GM18508 (cell line): ENCODE measurements at regions not wholly inside any gene's neighbourhood (a gene's known extent, or its start where the extent isn't known, plus 50 kb on each side); places are given as distances from the start of the nearest gene placed in this dataset.
"Not testable (repeated sequence)": the region's sequence is repeated elsewhere in the genome, so short reads cannot be mapped to it uniquely, and the experiment has no call there.

Experiments used
- ATAC-seq: cut with Tn5 transposase; IDR thresholded peaks from one replicate; pipeline ENCODE4 v1.9.1; 2021; ENCODE audit warnings: moderate number of reproducible peaks; ENCODE audit not compliant: insufficient read depth, unreplicated experiment

DNA sequence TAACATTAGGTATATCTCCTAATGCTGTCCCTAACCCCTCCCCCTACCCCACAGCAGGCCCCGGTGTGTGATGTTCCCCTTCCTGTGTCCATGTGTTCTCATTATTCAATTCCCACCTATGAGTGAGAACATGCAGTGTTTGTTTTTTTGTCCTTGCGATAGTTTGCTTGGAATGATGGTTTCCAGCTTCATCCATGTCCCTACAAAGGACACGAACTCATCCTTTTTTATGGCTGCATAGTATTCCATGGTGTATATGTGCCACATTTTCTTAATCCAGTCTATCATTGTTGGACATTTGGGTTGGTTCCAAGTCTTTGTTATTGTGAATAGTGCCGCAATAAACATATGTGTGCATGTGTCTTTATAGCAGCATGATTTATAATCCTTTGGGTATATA, 164.5 kb downstream of the RPLP1 start:
- not testable (repeated sequence) for ATAC-seq

DNA sequence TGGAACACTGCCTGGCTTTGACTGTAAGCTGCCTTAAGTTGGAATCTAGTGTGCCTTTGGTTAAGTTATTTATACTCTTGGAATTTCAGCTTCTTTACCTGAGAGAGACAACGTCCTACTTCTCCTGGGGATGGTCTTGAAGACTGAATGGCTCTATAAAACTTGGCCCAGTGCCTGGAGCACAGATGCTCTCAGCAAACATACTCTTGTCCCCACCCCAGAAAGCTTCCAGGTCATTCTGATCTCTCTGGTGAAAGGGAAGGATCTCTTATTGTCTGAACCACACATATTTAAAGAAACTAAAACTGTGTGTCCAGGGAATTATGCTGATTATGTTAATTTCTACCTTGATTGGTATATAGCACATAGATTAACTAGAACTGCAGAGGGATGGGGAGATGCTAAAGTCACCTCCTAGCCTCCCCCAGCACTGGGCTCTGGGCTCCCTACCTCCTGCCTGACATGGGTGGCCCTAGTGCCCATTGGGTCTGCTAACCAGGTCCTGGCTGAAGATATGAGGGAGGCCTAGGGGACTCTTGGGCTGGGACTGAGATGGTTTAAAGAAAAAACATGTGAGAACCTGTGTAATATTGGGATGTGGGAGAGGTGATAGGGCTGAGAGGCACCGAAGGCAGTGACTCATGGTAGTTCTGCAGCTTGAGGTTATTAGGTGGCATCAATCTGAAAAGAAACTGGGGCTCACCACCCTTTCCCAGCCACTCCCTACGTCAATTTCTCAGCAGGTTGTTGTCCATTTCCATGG, 171.0 kb downstream of the RPLP1 start:
- ATAC-seq = no peak

DNA sequence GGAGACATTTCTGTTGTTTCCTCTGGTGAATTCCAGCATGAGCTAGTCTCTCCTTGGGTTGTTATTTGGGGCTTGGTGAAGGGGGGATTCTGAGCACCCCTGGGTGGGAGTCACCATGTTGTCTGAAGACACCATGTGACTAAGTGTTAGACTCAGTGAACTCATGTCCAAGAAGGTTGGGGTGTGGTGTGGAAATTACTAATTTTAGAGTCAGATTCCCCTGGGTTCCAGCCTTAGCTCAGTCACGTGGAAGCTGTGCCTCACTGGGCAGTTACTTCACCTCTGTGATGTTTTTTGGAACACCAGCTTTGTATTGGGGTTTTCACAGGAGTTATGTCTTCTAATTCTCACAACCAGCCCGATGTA, 171.5 kb downstream of the RPLP1 start:
- no peak for ATAC-seq

DNA sequence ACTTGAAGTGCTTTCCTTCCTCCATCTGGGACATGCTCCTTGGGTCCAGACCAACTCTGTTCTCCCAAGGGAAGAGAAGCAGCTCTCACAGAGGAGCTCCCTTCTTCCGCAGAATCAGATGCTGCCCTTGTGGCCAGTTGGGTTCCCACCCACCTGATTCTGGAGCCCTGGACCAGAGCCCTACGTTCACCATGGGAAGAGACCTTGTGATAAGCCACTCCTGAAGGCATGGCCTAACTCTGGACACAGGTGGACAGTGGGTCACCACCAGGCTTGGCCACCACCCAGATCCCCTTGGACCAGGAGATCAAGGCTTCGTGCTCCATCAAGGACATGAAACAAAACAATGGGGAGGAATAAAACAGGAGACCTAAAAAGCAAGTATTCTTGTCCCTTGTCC, 172.2 kb downstream of the RPLP1 start:
- no peak for ATAC-seq

DNA sequence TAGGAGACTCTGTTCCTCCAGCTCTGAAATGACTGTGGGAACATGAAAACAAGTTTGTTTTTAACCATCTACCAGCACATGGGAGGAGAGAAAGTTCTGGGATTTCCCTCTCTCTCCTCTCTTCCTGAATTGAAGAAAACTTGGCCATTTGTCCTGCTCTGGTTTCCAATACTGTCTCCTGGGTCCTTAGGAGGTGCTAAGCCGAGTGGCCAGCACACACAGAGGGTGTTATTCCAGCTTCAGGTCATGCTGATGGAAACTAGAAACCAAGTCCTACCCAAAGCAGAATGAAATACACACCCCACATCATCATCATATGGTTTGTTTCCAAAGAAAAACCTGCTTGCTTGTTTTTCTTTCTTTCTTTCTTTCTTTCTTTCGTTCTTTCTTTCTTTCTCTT, 172.7 kb downstream of the RPLP1 start:
- ATAC-seq = no peak

DNA sequence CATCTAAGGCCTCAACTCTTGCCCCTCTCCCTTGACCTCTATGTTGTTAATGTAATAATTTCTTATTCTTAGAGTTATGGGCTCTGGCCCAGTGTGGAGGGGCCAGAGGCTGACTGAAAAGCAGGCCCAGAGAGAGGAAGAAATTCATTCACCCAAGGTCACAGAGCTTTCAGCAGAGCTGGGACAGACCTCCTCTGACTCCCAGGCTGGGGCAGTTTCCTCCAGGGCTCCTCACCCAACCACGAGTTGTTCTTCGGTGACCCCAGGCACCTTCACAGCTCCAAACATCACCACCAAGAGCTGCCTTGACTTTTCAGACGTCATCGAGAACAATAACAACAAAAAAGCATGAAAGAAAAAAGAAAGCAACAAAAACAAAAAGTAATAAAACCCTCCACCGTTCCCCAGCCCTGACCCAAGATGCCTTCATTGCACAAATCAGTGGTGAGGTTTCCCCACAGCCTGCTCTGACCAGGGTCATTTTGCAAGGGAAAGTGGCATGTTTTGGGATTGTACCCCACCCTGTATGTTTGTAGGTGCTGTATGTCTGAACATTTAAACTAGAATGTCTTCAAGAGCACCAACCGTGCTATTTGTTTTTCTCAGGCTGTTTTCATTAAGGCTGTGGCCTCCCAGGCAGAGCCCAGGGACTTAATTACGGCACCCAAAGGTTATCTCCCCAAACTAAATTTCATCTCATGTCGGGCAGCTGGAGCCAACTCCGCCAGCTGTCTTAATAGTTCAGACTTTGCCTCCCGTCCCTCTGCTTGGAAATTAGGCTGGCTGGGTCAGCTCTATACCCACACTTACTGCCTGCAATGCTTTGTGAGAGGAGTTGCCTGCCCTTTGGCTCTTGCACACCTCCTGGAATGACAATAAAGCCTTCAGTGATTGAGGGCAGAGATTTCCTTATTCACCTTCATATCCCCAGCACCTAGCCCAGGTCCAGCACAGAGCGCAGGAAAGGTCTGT, 173.8 kb downstream of the RPLP1 start:
- ATAC-seq = no peak

DNA sequence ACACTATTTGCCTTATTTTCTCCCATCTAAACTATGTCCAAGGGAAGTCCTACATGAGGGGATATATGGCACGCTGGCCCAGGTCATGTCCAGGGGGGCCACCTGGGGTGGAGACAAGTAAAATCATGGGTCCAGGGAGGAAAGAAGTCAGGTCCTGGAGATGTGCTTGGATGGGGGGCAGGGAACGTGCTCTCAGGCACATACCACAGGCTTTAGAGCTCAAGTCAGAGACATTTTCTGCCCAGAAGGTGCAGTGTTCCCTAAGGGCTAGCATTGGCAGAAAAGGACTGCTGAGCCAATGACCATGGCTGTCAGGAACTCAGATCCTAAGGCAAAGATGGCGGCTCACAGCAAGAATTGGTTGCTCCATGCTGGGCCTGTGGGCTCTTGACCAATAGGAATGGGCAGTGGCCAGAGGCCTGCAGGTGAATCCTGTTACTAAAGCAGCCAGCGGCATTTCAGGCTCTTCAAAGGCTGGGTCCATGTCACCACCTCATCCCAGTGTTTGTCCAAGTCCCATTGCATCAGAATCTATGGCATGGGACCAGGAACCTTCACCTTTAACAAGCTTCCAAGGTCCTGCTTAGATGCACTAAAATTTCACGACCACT, 175.0 kb downstream of the RPLP1 start:
- no peak for ATAC-seq

DNA sequence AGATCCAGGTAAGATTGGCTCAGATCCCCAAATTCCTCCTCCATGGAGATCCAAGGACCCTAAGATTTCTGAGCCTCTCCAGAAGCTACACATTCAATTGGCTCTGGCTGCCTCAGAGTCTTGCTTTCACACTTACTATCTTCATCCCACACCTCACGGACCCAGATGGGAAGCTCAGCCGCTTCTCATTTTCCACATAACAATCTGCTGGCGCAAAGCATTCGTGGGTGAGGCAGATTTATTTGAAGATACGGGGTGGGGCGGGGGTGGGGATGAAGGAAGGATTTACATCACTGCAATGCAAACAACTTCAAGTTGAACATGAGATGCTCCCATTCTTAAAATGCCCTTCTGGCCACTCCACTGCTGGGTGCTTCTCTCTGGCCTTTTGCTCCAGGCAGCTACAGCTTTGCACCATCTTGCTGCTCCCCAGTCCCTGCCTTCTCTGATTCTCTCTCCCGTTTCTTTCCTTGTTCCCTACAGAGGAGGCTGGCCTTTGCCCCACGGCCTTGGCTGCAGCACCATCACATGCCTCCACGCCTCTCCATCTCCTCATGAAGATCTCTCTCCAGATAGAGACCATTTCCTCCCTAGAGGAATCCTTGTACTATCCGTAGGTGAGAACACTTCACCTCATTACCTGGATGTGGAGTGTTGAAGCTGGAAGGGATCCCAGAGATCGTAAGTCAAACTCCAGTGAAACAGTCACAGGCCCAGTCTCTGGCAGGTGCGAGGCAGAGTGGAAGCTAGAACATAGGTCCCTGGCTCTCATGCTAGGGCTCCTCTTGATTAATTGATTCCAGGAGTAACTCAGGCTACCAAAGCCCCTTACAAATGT, 175.9 kb downstream of the RPLP1 start:
- no peak for ATAC-seq

DNA sequence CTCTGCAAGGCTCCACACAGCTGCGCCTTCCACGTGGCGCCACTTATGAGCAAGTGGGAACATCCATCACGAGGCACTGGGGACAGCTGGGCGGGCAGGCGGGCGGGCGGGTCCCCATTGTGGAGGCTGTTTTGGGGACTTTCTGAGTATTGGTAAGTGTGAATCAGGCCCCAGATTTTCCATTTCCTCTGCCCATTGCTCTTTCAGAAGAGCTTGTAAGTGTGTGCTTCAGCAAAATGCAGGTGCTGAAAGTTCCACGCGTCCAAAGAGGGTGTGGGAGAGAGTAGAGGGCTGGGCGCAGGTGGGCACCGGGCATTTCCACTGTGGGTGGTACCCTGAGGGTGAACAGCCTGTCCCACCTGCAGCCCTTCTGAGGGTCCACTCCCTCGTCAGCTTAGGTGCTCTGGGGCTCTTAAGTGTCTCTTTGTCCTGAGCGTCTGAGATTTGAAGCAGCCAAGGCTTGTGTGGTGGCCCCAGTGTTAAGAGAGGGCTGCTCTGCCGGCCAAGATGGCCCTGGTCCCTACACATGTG, 177.1 kb downstream of the RPLP1 start:
- ATAC-seq = no peak

DNA sequence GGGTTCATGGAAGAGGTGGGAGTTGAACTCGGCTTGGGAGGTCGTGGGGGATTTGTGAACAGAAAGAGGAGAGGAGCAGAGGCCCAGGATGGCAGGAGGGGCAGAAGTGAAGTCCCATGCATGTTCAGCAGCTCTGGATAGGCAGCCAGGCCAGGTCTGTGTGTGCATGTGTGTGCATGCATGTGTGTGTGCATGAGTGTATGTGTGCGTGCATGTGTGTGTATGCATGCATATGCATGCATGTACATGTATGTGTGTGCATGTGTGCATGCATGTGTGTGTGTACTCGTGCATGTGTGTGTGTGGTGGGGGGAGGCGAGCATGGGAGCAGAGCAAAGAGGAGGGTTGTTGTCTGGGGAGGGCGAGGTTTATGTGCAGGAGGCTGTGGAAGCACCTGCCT, 178.4 kb downstream of the RPLP1 start:
- ATAC-seq = no peak

DNA sequence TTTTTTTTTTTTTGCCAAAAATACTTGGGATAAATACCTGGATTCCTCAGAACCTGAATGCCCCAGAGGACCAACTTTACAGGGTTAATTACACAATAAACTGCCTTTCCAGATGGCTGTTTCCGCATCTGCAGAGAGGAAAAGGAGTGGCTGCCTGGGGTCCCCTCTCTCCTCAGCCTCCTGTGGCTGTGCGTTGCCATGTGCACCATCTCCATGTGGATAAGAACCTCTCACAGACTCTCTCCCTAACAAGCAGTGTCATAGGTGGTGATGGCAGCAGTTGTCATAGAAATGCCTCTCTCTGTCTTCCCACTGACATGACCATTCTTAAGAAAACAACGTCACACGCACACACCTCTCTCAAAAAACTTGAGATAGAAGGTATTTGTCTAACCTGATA, 179.4 kb downstream of the RPLP1 start:
- ATAC-seq = no peak

DNA sequence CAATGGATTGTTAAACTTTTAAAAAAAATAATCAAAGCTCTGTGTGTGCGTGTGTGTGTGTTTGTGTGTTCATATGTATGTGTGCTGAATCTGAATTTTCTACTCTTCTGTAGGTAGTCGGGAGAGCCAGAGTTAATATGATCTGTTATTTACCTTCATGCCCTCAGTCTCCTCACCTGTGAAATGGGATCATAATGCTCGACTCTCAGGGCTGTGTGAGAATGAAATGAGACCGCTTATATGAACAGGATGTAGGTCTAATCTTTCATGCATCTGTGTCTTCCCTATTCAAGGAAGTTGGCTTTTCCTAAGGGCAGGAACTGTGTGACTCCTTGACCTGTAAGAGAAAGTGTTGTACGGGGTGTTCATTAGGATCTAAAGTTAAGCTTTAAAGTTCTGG, 182.2 kb downstream of the RPLP1 start:
- no peak for ATAC-seq

DNA sequence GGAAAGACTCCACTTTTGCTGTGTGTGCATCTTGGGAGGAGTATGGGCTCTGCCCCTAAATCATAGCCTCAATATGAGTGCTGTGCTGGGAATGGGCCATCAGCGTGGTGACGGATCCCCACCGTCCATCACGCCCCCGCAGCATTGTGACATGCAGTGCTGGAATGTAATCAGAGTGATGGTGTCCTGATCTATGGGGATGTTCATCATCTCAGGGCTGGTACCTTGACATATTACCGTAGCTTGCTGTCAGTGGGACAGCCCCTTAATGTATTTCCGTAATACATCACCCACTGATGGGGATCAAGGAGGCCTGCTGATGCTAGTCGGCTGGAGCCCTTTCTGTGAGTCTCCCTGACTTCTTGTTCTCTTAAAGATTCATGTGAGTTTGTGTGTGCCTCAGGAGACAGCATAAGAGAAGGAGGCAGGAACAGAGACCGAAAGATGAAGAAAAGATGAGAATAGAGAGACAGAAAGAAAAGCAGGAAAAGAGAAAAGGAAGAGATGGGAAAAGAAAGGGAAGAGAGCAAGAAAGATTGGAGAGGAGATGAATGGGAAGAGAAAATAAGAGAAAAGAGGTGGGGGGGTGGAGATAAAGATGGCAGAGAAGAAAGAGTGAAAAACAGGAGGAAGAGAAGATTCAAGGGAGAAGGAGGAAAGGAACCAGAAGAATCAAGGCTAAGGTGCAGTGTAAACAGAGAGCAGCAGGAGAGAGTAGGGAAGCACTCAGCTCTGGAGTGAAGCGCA, 183.7 kb downstream of the RPLP1 start:
- ATAC-seq = no peak

DNA sequence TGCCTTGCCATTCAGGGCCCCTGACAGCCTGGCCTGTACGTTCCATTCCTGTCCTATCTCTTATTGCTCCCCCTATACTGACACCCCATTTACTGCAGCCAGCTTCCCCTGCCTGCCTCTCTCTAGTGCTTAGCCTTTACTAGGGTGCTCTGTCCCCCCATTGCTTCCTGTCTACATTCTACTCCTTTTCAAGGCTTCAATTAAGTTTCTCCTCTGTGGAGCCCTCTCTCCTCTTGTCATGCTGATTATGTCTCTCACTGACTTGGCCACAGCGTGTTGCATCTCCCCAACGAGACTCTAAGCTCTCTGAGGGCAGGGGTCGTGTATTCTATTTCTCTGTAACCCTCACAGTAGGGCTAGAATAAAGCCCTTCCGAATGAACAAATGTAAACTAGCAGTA, 185.2 kb downstream of the RPLP1 start:
- ATAC-seq = no peak

DNA sequence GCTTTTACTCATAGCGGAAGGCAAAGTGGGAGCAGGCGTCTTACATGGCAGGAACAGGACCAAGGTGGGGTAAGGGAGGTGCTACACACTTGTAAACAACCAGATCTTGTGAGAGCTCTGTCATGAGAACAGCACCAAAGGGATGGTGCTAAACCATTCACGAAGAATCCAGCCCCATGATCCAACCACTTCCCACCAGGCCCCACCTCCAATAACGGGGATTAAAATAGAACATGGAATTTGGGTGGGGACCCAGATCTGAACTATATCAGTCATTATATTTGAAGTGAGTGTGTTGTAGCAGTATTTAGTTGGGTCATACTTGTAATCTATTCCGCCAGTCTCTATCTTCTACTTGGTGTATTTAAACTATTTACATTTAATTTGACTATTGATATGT, 190.9 kb downstream of the RPLP1 start:
- ATAC-seq = no peak

DNA sequence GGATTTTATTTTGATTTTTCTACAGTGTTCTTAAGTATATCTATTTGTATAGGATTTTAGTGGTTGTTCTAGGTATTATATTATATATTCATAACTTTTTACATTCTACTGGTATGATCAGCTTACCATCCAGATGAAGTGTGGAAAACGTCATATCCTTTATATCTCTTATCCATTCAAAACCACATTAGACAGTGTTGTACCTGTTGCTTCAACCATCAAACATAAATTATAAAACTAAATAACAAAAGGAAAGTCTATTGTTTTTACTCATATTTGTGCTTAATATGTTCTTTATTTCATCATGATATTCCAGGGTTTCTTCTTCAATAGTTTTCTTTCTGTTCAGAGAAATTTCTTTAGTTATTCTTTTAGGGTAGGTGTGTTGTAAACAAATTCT, 191.4 kb downstream of the RPLP1 start:
- ATAC-seq = no peak

DNA sequence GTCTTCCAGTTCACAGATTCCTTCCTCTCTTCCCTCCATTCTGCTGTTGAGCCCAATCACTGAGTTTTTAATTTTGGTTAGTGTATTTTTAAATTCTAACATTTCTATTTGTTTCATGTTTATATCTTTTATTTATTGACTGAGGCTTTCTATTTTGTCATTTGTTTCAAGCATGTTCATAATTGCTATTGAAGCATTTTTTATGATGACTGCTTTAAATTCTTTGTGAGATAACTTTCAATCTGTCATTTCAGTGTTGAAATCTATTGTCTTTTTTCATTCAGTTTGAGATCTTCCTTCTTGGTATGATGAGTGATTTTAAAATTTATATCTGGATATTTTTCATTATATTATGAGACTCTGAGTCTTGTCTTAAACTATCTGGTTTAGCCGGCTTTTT, 192.3 kb downstream of the RPLP1 start:
- no peak for ATAC-seq

DNA sequence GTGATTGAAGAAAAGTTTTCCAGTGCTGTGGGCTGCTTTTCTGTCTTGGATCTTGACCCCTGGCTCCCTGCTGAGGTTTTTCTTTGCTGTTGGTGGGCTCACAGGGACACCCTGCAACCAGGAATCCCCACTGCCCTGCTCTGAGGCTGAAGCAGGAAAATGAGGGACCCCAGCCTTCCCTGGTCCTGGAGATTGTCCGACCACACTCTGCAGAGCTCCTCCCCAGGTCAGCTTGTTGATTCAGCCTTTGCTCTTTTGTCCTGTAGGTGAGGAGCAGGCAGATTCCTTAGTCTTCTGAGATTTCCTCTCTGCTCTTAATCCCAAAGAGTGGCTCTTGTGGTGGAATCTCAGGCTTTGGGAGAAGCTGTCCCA, 194.5 kb downstream of the RPLP1 start:
- ATAC-seq = no peak

DNA sequence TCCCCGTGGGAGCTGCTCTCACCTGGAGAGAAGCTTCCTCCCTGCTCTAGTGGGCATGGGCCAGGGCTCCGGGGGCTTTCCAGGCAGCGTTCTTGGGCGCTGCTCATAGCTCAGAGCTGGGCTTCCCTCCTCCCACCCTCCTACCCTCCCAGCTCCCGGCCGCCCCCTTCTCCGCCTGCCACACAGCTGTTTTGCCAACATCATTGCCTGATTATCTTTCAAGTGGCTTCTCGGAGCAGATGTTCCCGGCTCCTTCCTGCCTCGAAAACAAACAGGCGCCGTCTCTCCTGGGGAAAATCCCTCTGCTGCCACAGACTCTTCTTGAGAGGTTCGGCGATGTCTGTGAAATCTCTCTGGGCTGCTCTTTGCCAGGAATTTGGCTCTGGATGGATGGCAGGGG, 195.6 kb downstream of the RPLP1 start:
- no peak for ATAC-seq
